Neural cell (in vitro differentiated cells): ENCODE measurements at regions not wholly inside any gene's neighbourhood (a gene's known extent, or its start where the extent isn't known, plus 50 kb on each side); places are given as distances from the start of the nearest gene placed in this dataset.

ENCODE experiments used
- small RNA-seq, 3 experiments: library from RNA; depleted of rRNA; stranded (forward); fragments of <200 nt; gene quantifications; one replicate each; pipeline ENCODE3, GENCODE V24; 2012

Small RNA genes lying in the stretch of these regions (small RNA-seq; reads per million reads assigned to genes)
- 0 reads per million in 3 experiments for gene RN7SL188P
